Glutamatergic neuron (in vitro differentiated cells): ENCODE measurements at regions not wholly inside any gene's neighbourhood (a gene's known extent, or its start where the extent isn't known, plus 50 kb on each side); places are given as distances from the start of the nearest gene placed in this dataset.

ENCODE experiments used
- DNase-seq: peaks from one replicate; pipeline ENCODE4 v3.0.0; 2022
- H3K27ac Mint-ChIP-seq: one replicate; pipeline ENCODE4 v1.8.0; 2020; ENCODE audit warnings: mild to moderate bottlenecking, mixed read lengths, inconsistent platforms; ENCODE audit not compliant: unreplicated experiment
- H3K27me3 Mint-ChIP-seq: one replicate; pipeline ENCODE4 v1.8.0; 2020; ENCODE audit warnings: mild to moderate bottlenecking, moderate library complexity, mixed read lengths, inconsistent platforms; ENCODE audit not compliant: unreplicated experiment
- H3K36me3 Mint-ChIP-seq: one replicate; pipeline ENCODE4 v1.8.0; 2020; ENCODE audit warnings: mild to moderate bottlenecking, mixed read lengths, inconsistent platforms; ENCODE audit not compliant: unreplicated experiment
- H3K4me1 Mint-ChIP-seq: one replicate; pipeline ENCODE4 v1.8.0; 2020; ENCODE audit warnings: mild to moderate bottlenecking, low read depth, mixed read lengths, inconsistent platforms; ENCODE audit not compliant: unreplicated experiment
- H3K4me3 Mint-ChIP-seq: one replicate; pipeline ENCODE4 v1.8.0; 2020; ENCODE audit warnings: mild to moderate bottlenecking, mixed read lengths, inconsistent platforms; ENCODE audit not compliant: unreplicated experiment
- H3K9me3 Mint-ChIP-seq: one replicate; pipeline ENCODE4 v1.8.0; 2020; ENCODE audit warnings: mild to moderate bottlenecking, moderate library complexity, mixed read lengths, inconsistent platforms; ENCODE audit not compliant: unreplicated experiment
- TF ChIP-seq, protein P1 (sequence below): fragments of 200-600 bp; sonication (generic); IDR thresholded peaks from one replicate; pipeline ENCODE4 v1.5.0; 2021; ENCODE audit not compliant: partially characterized antibody, unreplicated experiment

DNA sequence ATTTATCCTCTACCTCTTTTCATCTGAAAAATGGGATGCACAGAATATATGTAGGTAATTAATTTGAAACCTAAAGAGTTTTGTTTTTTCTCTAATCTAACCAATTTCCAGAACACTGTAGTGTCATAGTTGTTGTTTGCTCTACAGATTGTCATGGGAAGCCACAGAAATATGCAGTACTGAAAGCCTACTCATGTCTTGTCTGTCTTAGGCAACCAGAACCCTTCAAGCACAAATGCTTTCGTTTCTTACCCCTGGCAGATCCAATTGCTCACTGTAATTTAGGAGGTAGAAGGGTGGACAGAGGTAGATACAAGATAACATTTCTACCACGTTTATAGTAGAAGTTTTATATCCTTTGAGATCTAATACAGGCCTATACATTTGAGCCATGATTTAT is 330.2 kb upstream of the NOVA1 start:
- TF ChIP-seq, protein P1, sequence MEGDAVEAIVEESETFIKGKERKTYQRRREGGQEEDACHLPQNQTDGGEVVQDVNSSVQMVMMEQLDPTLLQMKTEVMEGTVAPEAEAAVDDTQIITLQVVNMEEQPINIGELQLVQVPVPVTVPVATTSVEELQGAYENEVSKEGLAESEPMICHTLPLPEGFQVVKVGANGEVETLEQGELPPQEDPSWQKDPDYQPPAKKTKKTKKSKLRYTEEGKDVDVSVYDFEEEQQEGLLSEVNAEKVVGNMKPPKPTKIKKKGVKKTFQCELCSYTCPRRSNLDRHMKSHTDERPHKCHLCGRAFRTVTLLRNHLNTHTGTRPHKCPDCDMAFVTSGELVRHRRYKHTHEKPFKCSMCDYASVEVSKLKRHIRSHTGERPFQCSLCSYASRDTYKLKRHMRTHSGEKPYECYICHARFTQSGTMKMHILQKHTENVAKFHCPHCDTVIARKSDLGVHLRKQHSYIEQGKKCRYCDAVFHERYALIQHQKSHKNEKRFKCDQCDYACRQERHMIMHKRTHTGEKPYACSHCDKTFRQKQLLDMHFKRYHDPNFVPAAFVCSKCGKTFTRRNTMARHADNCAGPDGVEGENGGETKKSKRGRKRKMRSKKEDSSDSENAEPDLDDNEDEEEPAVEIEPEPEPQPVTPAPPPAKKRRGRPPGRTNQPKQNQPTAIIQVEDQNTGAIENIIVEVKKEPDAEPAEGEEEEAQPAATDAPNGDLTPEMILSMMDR, result no peak
- Mint-ChIP-seq H3K27ac (peak overlapping the region; percentile 1), H3K9me3 (no peaks in the 10 kb centered on the region), H3K4me1 (peaks cover 14% of the 10 kb centered on the region), H3K36me3 (no peaks in the 10 kb centered on the region), H3K27me3 (no peaks in the 10 kb centered on the region), H3K4me3 (no peak overlapping the region)
- no peak for DNase-seq

DNA sequence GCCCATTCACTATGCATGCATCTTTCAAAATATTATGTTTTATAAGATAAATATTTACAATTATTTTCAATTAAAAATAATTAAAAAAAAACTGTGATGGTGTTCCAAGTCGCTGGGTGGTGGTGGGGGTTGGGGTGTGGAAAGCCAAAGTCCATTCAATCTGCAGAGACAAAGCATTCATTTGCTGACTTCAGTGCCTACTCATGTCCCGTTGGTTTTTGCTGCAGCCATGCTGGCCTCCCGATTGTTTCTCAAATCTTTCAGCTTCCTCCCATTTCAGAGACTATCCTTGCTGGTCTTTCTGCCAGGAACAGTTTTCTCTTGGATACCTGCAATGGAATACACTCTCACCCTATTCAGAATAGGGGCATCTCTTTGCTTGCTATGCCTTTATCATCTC is 331.5 kb upstream of the NOVA1 start:
- Mint-ChIP-seq H3K4me3 (no peak overlapping the region), H3K4me1 (peaks cover 14% of the 10 kb centered on the region), H3K27me3 (peaks cover 2% of the 10 kb centered on the region), H3K27ac (no peak overlapping the region), H3K36me3 (no peaks in the 10 kb centered on the region), H3K9me3 (no peaks in the 10 kb centered on the region)
- DNase-seq, result no peak
- TF ChIP-seq, protein P1, result no peak

DNA sequence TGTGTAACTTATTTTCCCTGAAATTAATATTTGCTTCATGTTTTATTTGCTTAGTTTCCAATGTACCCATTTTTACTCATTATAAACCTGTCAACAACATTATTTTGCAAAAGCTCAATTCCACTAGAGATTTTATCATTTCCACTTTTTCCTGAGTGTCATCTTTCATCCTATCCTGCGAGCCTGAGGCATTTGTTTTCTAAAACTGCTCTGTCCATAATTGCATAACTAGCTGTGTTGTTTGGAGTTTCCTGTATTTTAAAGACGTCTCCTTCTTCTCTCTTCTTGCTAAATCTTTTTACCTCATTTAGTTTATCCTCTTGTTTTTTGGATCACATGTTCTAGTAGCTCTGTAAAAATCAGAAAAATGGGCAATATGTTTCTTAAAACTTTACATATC is 332.7 kb upstream of the NOVA1 start:
- peaks cover 14% of the 10 kb centered on the region for H3K4me1 Mint-ChIP-seq
- TF ChIP-seq, protein P1, result no peak
- no peaks in the 10 kb centered on the region for H3K36me3 Mint-ChIP-seq
- H3K9me3 Mint-ChIP-seq, result no peaks in the 10 kb centered on the region
- no peak for DNase-seq
- no peak overlapping the region for H3K4me3 Mint-ChIP-seq
- peaks cover 2% of the 10 kb centered on the region for H3K27me3 Mint-ChIP-seq
- no peak overlapping the region for H3K27ac Mint-ChIP-seq

DNA sequence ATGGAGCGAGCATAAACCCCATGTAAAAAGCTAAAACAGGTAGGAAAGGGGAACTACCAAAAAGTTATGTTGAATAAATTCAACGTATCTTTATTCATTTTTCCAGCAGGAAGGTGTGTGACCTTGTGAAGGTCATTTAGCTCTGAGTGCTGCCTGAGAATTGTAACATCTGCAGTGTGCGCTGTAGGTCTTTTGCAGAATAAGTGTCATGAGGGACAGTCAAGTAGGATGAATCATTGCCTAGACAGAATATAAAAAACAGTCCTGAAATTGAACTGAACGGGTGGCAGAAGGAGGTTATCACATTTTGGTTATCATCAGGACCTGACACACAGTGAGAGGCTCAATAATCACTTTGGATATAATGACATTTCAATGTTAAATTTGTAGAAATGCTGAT is 334.8 kb upstream of the NOVA1 start:
- DNase-seq, result no peak
- Mint-ChIP-seq H3K4me3 (no peak overlapping the region), H3K4me1 (peaks cover 7% of the 10 kb centered on the region), H3K9me3 (no peaks in the 10 kb centered on the region), H3K27ac (no peak overlapping the region), H3K27me3 (peaks cover 2% of the 10 kb centered on the region), H3K36me3 (no peaks in the 10 kb centered on the region)
- TF ChIP-seq, protein P1, result no peak

DNA sequence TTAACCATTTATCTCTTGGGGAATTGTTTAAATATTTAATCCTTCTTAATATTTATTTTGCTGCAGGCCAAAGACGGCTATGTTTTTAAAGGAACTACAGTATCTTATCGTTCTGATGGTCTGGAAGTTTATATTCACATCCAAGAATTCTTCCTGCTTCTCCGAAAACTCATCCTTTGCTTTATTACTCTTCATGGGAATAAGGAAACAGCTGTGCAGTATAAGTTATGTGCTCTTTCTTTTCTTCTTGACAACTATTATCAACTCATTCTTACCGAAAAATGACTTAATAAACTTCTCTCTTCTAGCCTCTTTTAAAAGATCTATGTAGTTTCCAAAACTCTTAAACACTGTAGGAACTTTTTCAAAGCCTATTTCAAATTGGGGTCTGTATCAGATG is 335.6 kb upstream of the NOVA1 start:
- Mint-ChIP-seq H3K4me3 (no peak overlapping the region), H3K27ac (no peak overlapping the region), H3K36me3 (no peaks in the 10 kb centered on the region), H3K4me1 (peaks cover 4% of the 10 kb centered on the region), H3K27me3 (peaks cover 2% of the 10 kb centered on the region), H3K9me3 (no peaks in the 10 kb centered on the region)
- DNase-seq, result no peak
- TF ChIP-seq, protein P1, result no peak
